Trophoblast cell (in vitro differentiated cells and primary cell): ENCODE measurements at regions not wholly inside any gene's neighbourhood (a gene's known extent, or its start where the extent isn't known, plus 50 kb on each side); places are given as distances from the start of the nearest gene placed in this dataset.
"Not testable (repeated sequence)": the region's sequence is repeated elsewhere in the genome, so short reads cannot be mapped to it uniquely, and the experiment has no call there.

Experiments
- DNase-seq, 2 donors: peaks; one replicate each; pipeline ENCODE4 v3.0.0-alpha.2; 2016
- H2AFZ ChIP-seq: 2 replicates; pipeline ENCODE4 v1.6.1; 2013; ENCODE audit warnings: low read length, moderate library complexity, mild to moderate bottlenecking; ENCODE audit not compliant: insufficient read depth, poor library complexity
- H2AK5ac ChIP-seq: 2 replicates; pipeline ENCODE4 v1.6.1; 2013; ENCODE audit warnings: mild to moderate bottlenecking, low read length
- H2BK120ac ChIP-seq: 2 replicates; pipeline ENCODE4 v1.6.1; 2013; ENCODE audit warnings: low read length, mild to moderate bottlenecking, moderate library complexity; ENCODE audit not compliant: insufficient read depth, poor library complexity
- H2BK12ac ChIP-seq: 2 replicates; pipeline ENCODE4 v1.6.1; 2013; ENCODE audit warnings: mild to moderate bottlenecking, low read length, moderate library complexity
- H2BK5ac ChIP-seq: 2 replicates; pipeline ENCODE4 v1.6.1; 2013; ENCODE audit warnings: low read length, low read depth, moderate library complexity, mild to moderate bottlenecking; ENCODE audit not compliant: poor library complexity
- H3K14ac ChIP-seq: 2 replicates; pipeline ENCODE4 v1.6.1; 2013; ENCODE audit warnings: mild to moderate bottlenecking, low read length
- H3K18ac ChIP-seq: 2 replicates; pipeline ENCODE4 v1.6.1; 2013; ENCODE audit warnings: mild to moderate bottlenecking, low read length
- H3K23ac ChIP-seq: 2 replicates; pipeline ENCODE4 v1.6.1; 2013; ENCODE audit warnings: low read length
- H3K27ac ChIP-seq: 2 replicates; pipeline ENCODE4 v1.5.1; 2013; ENCODE audit warnings: low read depth, mild to moderate bottlenecking, inconsistent platforms, low read length, moderate library complexity
- H3K27me3 ChIP-seq: 2 replicates; pipeline ENCODE4 v1.6.1; 2013; ENCODE audit warnings: inconsistent platforms, mild to moderate bottlenecking, low read length, moderate library complexity; ENCODE audit not compliant: insufficient read depth
- H3K36me3 ChIP-seq, 2 experiments: 1 replicate in 1 of 2; 2 replicates in 1 of 2; pipeline ENCODE4 v1.6.1; 2013; ENCODE audit warnings: low read length in 2 of 2, mild to moderate bottlenecking in 2 of 2, moderate library complexity in 1 of 2; ENCODE audit not compliant: insufficient read depth in 2 of 2, control insufficient read depth in 1 of 2
- H3K4ac ChIP-seq: 2 replicates; pipeline ENCODE4 v1.6.1; 2013; ENCODE audit warnings: low read depth, mild to moderate bottlenecking, low read length, moderate library complexity
- H3K4me1 ChIP-seq, 2 experiments: 1 replicate in 1 of 2; 2 replicates in 1 of 2; pipeline ENCODE4 v1.6.1; 2013; ENCODE audit warnings: low read length in 2 of 2, mild to moderate bottlenecking in 2 of 2, moderate library complexity in 1 of 2; ENCODE audit not compliant: insufficient read depth in 2 of 2, control insufficient read depth in 1 of 2
- H3K4me2 ChIP-seq: 2 replicates; pipeline ENCODE4 v1.6.1; 2013; ENCODE audit warnings: inconsistent platforms, mild to moderate bottlenecking, low read length, moderate library complexity
- H3K4me3 ChIP-seq: 2 replicates; pipeline ENCODE4 v1.5.1; 2013; ENCODE audit warnings: mild to moderate bottlenecking, low read depth, low read length, inconsistent platforms
- H3K79me1 ChIP-seq: one replicate; pipeline ENCODE4 v1.6.1; 2013; ENCODE audit warnings: low read length
- H3K79me2 ChIP-seq: 2 replicates; pipeline ENCODE4 v1.6.1; 2013; ENCODE audit warnings: low read length, mild to moderate bottlenecking; ENCODE audit not compliant: control insufficient read depth, insufficient read depth, poor library complexity
- H3K9ac ChIP-seq: 2 replicates; pipeline ENCODE4 v1.6.1; 2013; ENCODE audit warnings: mild to moderate bottlenecking, low read length
- H3K9me3 ChIP-seq: 2 replicates; pipeline ENCODE4 v1.6.1; 2013; ENCODE audit warnings: low read depth, mild to moderate bottlenecking, control low read depth, inconsistent platforms, low read length; ENCODE audit not compliant: insufficient read depth
- H4K12ac ChIP-seq: 2 replicates; pipeline ENCODE4 v1.6.1; 2013; ENCODE audit warnings: low read depth, mild to moderate bottlenecking, low read length, moderate library complexity
- H4K8ac ChIP-seq: 2 replicates; pipeline ENCODE4 v1.6.1; 2013; ENCODE audit warnings: low read depth, mild to moderate bottlenecking, low read length, moderate library complexity
- H4K91ac ChIP-seq: one replicate; pipeline ENCODE4 v1.6.1; 2013; ENCODE audit warnings: low read depth, mild to moderate bottlenecking, low read length, moderate library complexity
- WGBS: extraction: QIAGEN DNeasy Blood & Tissue Kit; methylation state at CpG from one replicate; pipeline ENCODE4 v1.1.7; 2013; ENCODE audit warnings: missing lambda C conversion rate; ENCODE audit not compliant: insufficient read length, insufficient coverage; ENCODE audit errors: extremely low coverage; 5-methylcytosine and 5-hydroxymethylcytosine counted together

- not testable (repeated sequence) for H3K4me2 ChIP-seq, H3K79me2 ChIP-seq, H4K12ac ChIP-seq, H2AFZ ChIP-seq, H3K4me1 ChIP-seq, H4K8ac ChIP-seq, H3K36me3 ChIP-seq, H3K27me3 ChIP-seq, DNase-seq, H3K79me1 ChIP-seq, H3K9me3 ChIP-seq, H2BK5ac ChIP-seq, H2BK12ac ChIP-seq, H3K9ac ChIP-seq, H2BK120ac ChIP-seq, H3K4ac ChIP-seq, H3K14ac ChIP-seq, H2AK5ac ChIP-seq, H3K27ac ChIP-seq, H4K91ac ChIP-seq, H3K18ac ChIP-seq, H3K23ac ChIP-seq, H3K4me3 ChIP-seq
- no CpG with 5 or more reads among the region's 4 CpGs for WGBS
These were observed 175.5 kb downstream of the TGFB2 start for GRCh38 chr1:218520646-218521045.

- Histone ChIP-seq H4K8ac (peak overlapping the region; percentile 50), H3K4me2 (no peak overlapping the region), H3K4me3 (no peak overlapping the region), H3K4ac (peak overlapping the region; percentile 43), H2BK5ac (no peak overlapping the region), H3K4me1 (no peaks in the 10 kb centered on the region), H2BK120ac (peak overlapping the region; percentile 56), H2AFZ (no peak overlapping the region), H3K18ac (peak overlapping the region; percentile 25), H2BK12ac (peak overlapping the region; percentile 67), H3K27me3 (no peaks in the 10 kb centered on the region), H3K79me2 (no peaks in the 10 kb centered on the region), H4K91ac (peak overlapping the region; percentile 83), H3K14ac (peak overlapping the region; percentile 24), H3K9ac (no peak overlapping the region), H2AK5ac (peak overlapping the region; percentile 49), H3K79me1 (peaks cover 3% of the 10 kb centered on the region), H3K36me3 (no peaks in the 10 kb centered on the region), H3K27ac (no peak overlapping the region), H3K9me3 (no peaks in the 10 kb centered on the region), H3K23ac (no peak overlapping the region), H4K12ac (no peak overlapping the region)
- no CpG with 5 or more reads among the region's 7 CpGs for WGBS
- DNase-seq: peak; percentile 76 to 95
These were observed 176.5 kb downstream of the TGFB2 start for GRCh38 chr1:218521414-218522169.

- Histone ChIP-seq H2AFZ (no peak overlapping the region), H3K36me3 (no peaks in the 10 kb centered on the region), H3K4me3 (no peak overlapping the region), H3K9ac (no peak overlapping the region), H3K27me3 (no peaks in the 10 kb centered on the region), H3K4ac (no peak overlapping the region), H2BK120ac (no peak overlapping the region), H3K18ac (no peak overlapping the region), H3K4me1 (peaks cover 0 to under 1% of the 10 kb centered on the region in 2 experiments), H3K14ac (no peak overlapping the region), H3K27ac (no peak overlapping the region), H3K23ac (no peak overlapping the region), H4K12ac (no peak overlapping the region), H4K8ac (no peak overlapping the region), H2AK5ac (no peak overlapping the region), H3K4me2 (no peak overlapping the region), H3K9me3 (no peaks in the 10 kb centered on the region), H2BK12ac (peak overlapping the region; percentile 70), H4K91ac (no peak overlapping the region), H2BK5ac (no peak overlapping the region), H3K79me1 (peaks cover 3% of the 10 kb centered on the region), H3K79me2 (no peaks in the 10 kb centered on the region)
- no peak for DNase-seq
- 100% methylated on average over 1 of the region's 4 CpGs for WGBS
These were observed 179.4 kb downstream of the TGFB2 start for GRCh38 chr1:218524526-218524925.

GRCh38 chr1:218525031-218525430, 179.9 kb downstream of the TGFB2 start:
- Histone ChIP-seq H3K9ac (no peak overlapping the region), H3K79me2 (no peaks in the 10 kb centered on the region), H3K4me3 (no peak overlapping the region), H2BK120ac (no peak overlapping the region), H3K9me3 (no peaks in the 10 kb centered on the region), H3K27me3 (no peaks in the 10 kb centered on the region), H3K4ac (no peak overlapping the region), H3K79me1 (peaks cover 3% of the 10 kb centered on the region), H3K4me2 (no peak overlapping the region), H2BK5ac (no peak overlapping the region), H2AFZ (no peak overlapping the region), H3K14ac (no peak overlapping the region), H2AK5ac (no peak overlapping the region), H3K23ac (no peak overlapping the region), H4K12ac (no peak overlapping the region), H2BK12ac (no peak overlapping the region), H4K91ac (no peak overlapping the region), H3K4me1 (peaks cover 0 to 1% of the 10 kb centered on the region in 2 experiments), H3K18ac (no peak overlapping the region), H4K8ac (no peak overlapping the region), H3K36me3 (no peaks in the 10 kb centered on the region), H3K27ac (no peak overlapping the region)
- DNase-seq: no peak
- WGBS: no CpG with 5 or more reads among the region's 6 CpGs
